GM21576 (cell line): ENCODE measurements at regions not wholly inside any gene's neighbourhood (a gene's known extent, or its start where the extent isn't known, plus 50 kb on each side); places are given as distances from the start of the nearest gene placed in this dataset.
"Not testable (repeated sequence)": the region's sequence is repeated elsewhere in the genome, so short reads cannot be mapped to it uniquely, and the experiment has no call there.

Experiments
- ATAC-seq: cut with Tn5 transposase; IDR thresholded peaks from one replicate; pipeline ENCODE4 v1.9.1; 2021; ENCODE audit warnings: mild to moderate bottlenecking, moderate library complexity; ENCODE audit not compliant: unreplicated experiment

DNA sequence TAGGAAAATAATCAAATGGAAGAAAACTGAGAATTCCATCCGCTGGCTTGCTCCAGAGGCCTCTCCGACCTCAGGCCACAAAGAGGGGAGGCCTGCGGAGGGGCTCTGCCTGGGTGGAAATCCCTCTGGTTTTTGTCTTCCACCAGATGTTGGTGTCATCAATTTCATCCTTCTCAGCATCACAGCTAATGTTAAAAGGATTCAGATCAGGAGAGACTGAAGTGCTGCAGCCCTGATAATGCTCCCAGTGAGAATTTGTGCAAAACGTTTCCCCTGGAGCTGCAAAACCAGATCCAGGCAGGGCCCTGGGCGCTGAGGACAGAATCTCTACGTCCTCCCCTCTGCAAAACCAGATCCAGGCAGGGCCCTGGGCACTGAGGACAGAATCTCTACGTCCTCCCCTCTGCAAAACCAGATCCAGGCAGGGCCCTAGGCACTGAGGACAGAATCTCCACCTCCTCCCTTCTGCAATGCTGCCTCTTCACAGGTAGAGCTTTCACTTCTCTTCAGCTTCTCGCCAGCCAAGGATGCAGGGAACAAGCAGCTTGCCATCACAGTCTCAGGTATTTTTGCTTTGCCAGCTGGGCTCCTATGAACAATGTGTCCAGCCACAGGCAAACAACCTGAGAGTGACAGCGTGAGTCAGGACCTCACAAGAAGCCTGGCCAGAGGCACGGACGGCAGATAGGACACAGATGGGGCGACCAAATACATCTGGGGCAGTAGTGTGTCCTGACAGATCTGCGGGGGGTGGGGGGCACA, 81.2 kb downstream of the TMEM18 start:
- ATAC-seq = no peak

GRCh38 chr2:595141-595815, 81.9 kb downstream of the TMEM18 start:
- no peak for ATAC-seq

GRCh38 chr2:594297-594949, 82.8 kb downstream of the TMEM18 start:
- ATAC-seq = no peak

DNA sequence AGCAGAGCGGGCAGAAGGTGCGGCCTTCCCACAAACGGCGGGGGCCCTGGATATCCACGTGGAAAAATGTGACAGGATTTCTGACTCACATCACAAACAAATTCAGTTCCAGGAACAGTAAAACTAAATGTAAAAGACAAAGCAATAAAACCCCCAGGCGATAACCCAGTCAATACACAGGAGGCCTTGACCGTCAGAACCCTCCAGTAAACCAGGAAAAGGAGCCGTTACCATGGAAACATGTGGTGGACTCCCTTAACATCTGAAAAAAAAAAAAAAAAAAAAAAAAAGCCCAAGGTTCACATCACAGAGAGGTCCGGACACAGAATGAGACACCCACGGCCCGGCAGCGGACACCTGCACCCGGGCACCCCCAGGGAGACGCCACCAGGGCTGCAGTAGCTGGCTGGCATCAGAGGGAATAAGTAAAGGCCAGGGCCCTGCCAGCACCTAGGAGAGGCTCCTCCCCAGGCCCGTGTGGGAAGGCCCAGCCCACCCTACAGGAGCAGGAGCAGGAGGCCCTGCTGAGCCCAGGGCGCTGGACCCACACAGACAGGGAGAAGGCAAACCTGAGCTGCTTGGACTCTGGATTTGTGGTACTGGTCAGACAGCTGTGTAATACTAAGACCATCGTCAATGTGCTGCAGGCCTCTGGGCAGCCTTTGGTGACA, 83.7 kb downstream of the TMEM18 start:
- ATAC-seq = no peak

DNA sequence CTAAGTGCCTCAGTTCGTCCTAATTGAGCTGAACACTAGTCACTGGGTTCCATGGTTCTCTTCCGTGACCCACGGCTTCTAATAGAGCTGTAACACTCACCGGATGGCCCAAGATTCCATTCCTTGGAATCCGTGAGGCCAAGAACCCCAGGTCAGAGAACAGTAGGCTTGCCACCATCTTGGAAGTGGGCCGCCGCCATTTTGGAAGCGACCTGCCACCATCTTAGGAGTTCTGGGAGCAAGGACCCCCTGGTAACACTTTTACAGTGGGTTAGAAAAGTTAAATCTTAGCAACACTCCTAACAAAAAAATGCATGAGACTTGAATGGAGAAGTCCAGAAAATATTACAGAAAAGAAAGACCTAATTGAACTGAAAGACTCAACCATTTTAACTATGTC, 84.5 kb downstream of the TMEM18 start:
- ATAC-seq = no peak

- ATAC-seq = no peak
Observed at GRCh38 chr2:590214-591175, 86.7 kb downstream of the TMEM18 start.

- ATAC-seq = no peak
Observed at GRCh38 chr2:589281-590130, 87.7 kb downstream of the TMEM18 start.

GRCh38 chr2:588074-588645, 89.0 kb downstream of the TMEM18 start:
- ATAC-seq = no peak

GRCh38 chr2:587087-587960, 89.9 kb downstream of the TMEM18 start:
- no peak for ATAC-seq

DNA sequence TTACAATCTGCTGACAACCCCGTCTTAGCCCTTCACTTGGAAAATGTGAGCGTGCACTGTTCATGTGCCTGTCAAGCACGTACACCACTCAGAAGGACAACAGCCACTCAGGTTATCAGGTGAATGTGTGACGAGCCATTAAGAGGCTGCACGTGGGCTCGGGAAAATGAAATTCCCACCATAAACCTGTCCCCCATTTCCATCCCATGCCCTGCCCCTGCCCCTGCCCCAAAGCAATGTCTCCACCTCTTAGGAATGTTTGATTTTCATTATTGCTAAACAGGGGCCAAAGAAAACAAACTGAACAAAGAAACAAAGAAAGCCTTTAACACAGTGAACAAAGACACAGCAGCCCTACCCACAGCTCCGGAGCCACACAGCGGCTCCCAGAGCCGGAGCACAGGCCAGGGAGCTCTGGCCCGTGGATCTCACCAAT, 90.5 kb downstream of the TMEM18 start:
- no peak for ATAC-seq

DNA sequence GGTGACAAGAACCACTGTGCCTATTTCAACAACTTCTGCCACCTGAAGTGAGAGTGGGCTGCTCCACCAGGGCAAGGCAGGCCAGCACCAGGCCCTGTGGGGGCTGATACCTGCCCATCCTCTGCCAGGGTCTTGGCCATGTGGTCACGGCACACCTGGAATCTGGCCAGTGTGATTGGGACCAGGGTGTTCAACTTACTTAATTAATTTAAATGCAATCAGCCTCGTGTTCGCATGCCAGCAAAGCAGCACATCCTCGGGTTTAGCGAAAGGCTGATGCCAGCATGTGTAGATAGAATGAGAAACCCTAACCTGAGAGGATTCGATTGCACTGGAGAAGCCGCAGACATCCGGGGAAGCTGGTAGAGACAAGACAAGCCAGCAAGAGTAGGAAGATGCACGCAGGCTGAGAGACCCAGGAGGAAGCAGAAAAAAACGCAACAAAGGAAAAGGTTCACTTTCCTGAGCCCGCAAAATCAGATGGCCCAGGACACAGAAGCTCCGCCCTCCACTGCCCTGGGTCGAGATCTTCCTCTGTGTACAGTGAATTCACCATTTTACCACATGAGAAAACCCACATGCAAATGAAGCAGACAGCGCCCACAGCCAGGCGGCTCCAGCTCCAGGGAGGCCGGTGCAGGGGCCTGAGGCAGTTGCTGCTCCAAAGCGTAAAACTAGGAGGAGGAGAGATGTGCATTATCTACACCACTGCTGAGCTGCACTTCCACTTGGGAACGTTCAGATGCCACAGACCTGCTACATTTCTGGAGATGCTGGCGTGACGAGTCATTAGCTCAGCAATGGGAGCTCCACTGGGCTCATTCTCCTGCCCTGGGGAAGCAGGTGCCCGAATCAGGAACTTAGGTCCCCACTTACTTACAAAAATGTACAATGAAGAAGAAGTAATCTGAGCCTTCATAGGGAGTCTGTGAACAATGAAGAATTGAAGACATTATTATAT, 92.1 kb downstream of the TMEM18 start:
- ATAC-seq = peak; percentile 97

- no peak for ATAC-seq
Observed at GRCh38 chr2:583666-584065, 93.5 kb downstream of the TMEM18 start.

- ATAC-seq = no peak
Observed at GRCh38 chr2:582792-583528, 94.2 kb downstream of the TMEM18 start.

DNA sequence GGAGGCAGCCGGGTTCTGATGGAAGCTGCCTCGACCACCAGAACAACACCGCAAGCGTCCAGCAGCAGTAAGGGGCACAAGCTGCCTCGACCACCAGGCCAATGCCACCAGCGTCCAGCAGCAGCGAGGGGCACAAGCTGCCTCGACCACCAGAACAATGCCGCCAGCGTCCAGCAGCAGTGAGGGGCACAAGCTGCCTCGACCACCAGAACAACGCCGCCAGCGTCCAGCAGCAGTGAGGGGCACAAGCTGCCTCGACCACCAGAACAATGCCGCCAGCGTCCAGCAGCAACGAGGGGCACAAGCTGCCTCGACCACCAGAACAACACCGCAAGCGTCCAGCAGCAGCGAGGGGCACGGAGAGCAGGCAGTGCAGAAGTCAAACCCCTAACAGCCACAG, 94.9 kb downstream of the TMEM18 start:
- ATAC-seq = not testable (repeated sequence)

DNA sequence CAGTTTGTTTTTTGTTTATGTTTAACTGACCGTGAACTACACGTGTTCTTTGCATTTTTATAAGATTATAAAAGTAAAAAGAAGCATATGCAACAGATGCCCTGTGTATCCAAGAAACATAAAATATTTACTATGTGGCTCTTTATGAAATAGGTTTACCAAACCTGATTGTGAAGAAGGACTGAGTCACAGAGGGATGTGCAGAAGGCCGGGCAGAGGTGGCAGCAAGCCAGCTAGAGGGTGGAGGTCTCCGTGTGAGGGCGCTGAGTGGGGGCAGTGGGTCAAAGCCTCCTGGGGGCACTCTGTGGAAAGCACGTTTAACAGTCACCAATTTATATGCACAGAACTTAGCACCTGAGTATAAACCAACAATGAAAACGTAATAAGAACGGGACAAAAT, 97.2 kb downstream of the TMEM18 start:
- no peak for ATAC-seq

GRCh38 chr2:579351-579886, 97.8 kb downstream of the TMEM18 start:
- no peak for ATAC-seq
